Gastrocnemius medialis (tissue), 4 donors: ENCODE measurements at regions not wholly inside any gene's neighbourhood (a gene's known extent, or its start where the extent isn't known, plus 50 kb on each side); places are given as distances from the start of the nearest gene placed in this dataset.

ENCODE experiments used
- POLR2A ChIP-seq, 2 donors: fragments of 450-650 bp; IDR thresholded peaks; one replicate each; pipeline ENCODE4 v1.6.1; 2017; ENCODE audit warnings: antibody characterized with exemption in 2 of 2, mild to moderate bottlenecking in 2 of 2, moderate library complexity in 2 of 2
- TF ChIP-seq, protein P1 (sequence below), 5 experiments: fragments of 450-650 bp in 3 of 5; fragments of 200-600 bp in 2 of 5; sonication (generic) in 2 of 5; IDR thresholded peaks in 4 of 5; conservative IDR thresholded peaks in 1 of 5; 1 replicate in 4 of 5; 2 replicates in 1 of 5; pipeline ENCODE4 v1.5.1; 2016 to 2019; ENCODE audit warnings: antibody characterized with exemption in 5 of 5, mild to moderate bottlenecking in 3 of 5, moderate library complexity in 3 of 5

DNA sequence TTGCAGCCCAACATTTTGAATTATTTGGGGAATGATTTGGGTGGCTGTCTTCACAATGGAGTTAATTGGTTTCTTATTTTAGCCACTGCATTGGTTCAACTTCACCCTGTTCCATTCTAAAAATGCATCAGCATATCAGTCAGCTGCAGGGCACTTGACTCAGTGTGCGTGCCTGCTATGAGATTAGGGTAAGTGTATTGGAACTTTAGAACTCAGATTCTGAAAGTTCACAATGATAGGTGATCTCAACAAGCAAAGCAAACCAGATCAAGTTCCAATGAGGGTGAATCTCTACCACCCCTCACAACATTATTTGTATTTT is 265.0 kb downstream of the ZPLD1 start:
- TF ChIP-seq, protein P1, sequence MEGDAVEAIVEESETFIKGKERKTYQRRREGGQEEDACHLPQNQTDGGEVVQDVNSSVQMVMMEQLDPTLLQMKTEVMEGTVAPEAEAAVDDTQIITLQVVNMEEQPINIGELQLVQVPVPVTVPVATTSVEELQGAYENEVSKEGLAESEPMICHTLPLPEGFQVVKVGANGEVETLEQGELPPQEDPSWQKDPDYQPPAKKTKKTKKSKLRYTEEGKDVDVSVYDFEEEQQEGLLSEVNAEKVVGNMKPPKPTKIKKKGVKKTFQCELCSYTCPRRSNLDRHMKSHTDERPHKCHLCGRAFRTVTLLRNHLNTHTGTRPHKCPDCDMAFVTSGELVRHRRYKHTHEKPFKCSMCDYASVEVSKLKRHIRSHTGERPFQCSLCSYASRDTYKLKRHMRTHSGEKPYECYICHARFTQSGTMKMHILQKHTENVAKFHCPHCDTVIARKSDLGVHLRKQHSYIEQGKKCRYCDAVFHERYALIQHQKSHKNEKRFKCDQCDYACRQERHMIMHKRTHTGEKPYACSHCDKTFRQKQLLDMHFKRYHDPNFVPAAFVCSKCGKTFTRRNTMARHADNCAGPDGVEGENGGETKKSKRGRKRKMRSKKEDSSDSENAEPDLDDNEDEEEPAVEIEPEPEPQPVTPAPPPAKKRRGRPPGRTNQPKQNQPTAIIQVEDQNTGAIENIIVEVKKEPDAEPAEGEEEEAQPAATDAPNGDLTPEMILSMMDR (IDR thresholded peaks at IDR 0.05 in 4 of 5, conservative IDR thresholded peaks at IDR 0.05 in 1 of 5) = no peak
- TF ChIP-seq POLR2A (IDR thresholded peaks at IDR 0.05) = no peak
